Upper lobe of left lung (tissue), 4 donors: ENCODE measurements at regions not wholly inside any gene's neighbourhood (a gene's known extent, or its start where the extent isn't known, plus 50 kb on each side); places are given as distances from the start of the nearest gene placed in this dataset.

Experiments
- POLR2A ChIP-seq, 4 donors: fragments of 450-650 bp; IDR thresholded peaks; one replicate each; pipeline ENCODE4 v1.5.1; 2016 to 2017; ENCODE audit warnings: antibody characterized with exemption in 4 of 4, mild to moderate bottlenecking in 2 of 4
- POLR2AphosphoS5 ChIP-seq, 2 donors: sonication (generic); formaldehyde crosslinking; IDR thresholded peaks; one replicate each; pipeline ENCODE4 v1.5.1; 2017; ENCODE audit warnings: antibody characterized with exemption in 2 of 2

GRCh38 chr13:44210525-44210924 is 163.1 kb upstream of the SERP2 start:
- TF ChIP-seq POLR2A (IDR thresholded peaks at IDR 0.05) (no peak), POLR2AphosphoS5 (IDR thresholded peaks at IDR 0.05) (no peak)
